ENCODE measurements at regions not wholly inside any gene's neighbourhood (a gene's known extent, or its start where the extent isn't known, plus 50 kb on each side); places are given as distances from the start of the nearest gene placed in this dataset.

DNA sequence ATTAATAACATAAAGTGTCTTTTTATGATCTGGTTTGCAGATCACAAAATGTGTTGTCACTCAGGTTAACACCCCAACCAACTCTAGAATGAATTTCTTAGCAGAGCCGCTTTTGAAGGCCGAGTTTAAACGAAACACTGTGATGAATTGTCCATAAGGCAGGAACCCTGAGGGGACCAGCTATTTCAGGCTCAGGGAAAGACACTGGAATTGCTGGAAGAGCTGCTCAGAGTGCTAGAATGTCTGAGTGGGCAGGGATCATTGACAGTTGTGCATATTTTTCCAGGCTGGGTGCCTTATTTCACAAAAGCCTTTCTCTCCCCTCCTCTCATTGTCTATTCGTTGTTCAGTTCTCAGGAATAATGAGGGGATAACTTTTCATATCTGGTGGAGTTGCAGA is 68.7 kb upstream of the PRKG1 start:
- Histone ChIP-seq H3K27ac (peak overlapping the region in 4 of 12 donors; percentile 17 to 55 (median 44)), H3K4me3 (no peak overlapping the region), H3K4me1 (peaks cover 0 to 38% (median 0%) of the 10 kb centered on the region in 12 donors), H3K36me3 (no peaks in the 10 kb centered on the region), H3K9me3 (no peaks in the 10 kb centered on the region), H3K27me3 (no peaks in the 10 kb centered on the region)
- 61 to 71% (median 69%) methylated on average over 4 of the region's 4 CpGs for WGBS, 4 donors
- DNase-seq (no peak), ATAC-seq (no peak)
- TF ChIP-seq, protein P1, sequence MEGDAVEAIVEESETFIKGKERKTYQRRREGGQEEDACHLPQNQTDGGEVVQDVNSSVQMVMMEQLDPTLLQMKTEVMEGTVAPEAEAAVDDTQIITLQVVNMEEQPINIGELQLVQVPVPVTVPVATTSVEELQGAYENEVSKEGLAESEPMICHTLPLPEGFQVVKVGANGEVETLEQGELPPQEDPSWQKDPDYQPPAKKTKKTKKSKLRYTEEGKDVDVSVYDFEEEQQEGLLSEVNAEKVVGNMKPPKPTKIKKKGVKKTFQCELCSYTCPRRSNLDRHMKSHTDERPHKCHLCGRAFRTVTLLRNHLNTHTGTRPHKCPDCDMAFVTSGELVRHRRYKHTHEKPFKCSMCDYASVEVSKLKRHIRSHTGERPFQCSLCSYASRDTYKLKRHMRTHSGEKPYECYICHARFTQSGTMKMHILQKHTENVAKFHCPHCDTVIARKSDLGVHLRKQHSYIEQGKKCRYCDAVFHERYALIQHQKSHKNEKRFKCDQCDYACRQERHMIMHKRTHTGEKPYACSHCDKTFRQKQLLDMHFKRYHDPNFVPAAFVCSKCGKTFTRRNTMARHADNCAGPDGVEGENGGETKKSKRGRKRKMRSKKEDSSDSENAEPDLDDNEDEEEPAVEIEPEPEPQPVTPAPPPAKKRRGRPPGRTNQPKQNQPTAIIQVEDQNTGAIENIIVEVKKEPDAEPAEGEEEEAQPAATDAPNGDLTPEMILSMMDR (IDR thresholded peaks at IDR 0.05): no peak
- no peak for TF ChIP-seq POLR2A (IDR thresholded peaks at IDR 0.05)
- intact Hi-C loops (cut with DNase I): loop anchor here in 5 of 10 donors (10.0 kb wide), 3 partner anchors 949 to 1209 kb away; no protein-coding TSS in a partner anchor

DNA sequence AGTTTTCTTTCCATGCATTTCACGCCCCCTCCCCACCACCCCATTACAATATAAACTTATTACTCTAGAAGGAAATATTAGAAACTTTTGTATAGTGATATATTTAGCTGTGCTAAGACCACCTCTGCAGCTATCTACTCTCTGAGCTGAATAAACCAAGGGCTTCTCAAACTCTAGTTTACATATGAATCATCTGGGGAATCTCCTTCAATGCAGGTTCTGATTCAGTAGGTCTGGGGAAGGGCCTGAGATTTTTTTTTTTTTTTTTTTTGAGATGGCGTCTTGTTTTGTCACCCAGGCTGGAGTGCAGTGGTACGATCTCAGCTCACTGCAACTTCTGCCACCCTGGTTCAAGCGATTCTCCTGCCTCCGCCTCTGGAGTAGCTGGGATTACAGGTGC is 67.6 kb upstream of the PRKG1 start:
- H3K4me1 ChIP-seq: peaks cover 0 to 33% (median 0%) of the 10 kb centered on the region in 12 donors
- no peak for TF ChIP-seq POLR2A (IDR thresholded peaks at IDR 0.05)
- TF ChIP-seq, protein P1 (IDR thresholded peaks at IDR 0.05): no peak
- no peak for ATAC-seq
- no peak overlapping the region for H3K27ac ChIP-seq
- no peaks in the 10 kb centered on the region for H3K27me3 ChIP-seq
- intact Hi-C loops (cut with DNase I): loop anchor here in 5 of 10 donors (10.0 kb wide), 3 partner anchors 948 to 1208 kb away; no protein-coding TSS in a partner anchor
- H3K4me3 ChIP-seq: no peak overlapping the region
- 86 to 93% (median 88%) methylated on average over 5 of the region's 5 CpGs for WGBS, 4 donors
- H3K9me3 ChIP-seq: no peaks in the 10 kb centered on the region
- DNase-seq: no peak
- H3K36me3 ChIP-seq: no peaks in the 10 kb centered on the region

DNA sequence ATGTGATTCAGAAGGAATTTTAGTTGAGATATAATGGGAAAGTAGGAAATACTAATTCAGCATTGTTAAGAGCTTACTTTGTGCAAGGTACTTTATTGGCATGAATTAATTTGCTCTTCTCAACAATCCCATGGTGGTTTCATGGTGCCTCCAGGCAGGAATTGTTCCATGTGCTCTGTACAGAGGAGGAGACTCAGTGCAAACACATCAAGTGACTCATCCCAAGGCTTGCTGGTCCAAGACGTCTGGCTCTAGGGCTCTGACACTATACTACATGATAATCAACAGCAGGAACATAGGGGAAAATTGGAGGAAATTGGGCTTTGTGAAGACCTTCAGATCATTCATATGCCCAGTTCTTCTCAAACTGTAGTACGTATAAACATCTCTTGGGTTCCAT is 66.5 kb upstream of the PRKG1 start:
- ATAC-seq (peak in 2 of 4 donors; percentile 44 to 71), DNase-seq (no peak)
- Histone ChIP-seq H3K4me3 (no peak overlapping the region), H3K27ac (no peak overlapping the region), H3K36me3 (no peaks in the 10 kb centered on the region), H3K4me1 (peaks cover 0 to 22% (median 0%) of the 10 kb centered on the region in 12 donors), H3K9me3 (no peaks in the 10 kb centered on the region), H3K27me3 (no peaks in the 10 kb centered on the region)
- intact Hi-C loops (cut with DNase I): loop anchor here in 5 of 10 donors (10.0 kb wide), 3 partner anchors 947 to 1207 kb away; no protein-coding TSS in a partner anchor
- no peak for TF ChIP-seq POLR2A (IDR thresholded peaks at IDR 0.05)
- TF ChIP-seq, protein P1 (IDR thresholded peaks at IDR 0.05): no peak
- WGBS, 4 donors: 67 to 79% (median 71%) methylated on average over 2 of the region's 2 CpGs

DNA sequence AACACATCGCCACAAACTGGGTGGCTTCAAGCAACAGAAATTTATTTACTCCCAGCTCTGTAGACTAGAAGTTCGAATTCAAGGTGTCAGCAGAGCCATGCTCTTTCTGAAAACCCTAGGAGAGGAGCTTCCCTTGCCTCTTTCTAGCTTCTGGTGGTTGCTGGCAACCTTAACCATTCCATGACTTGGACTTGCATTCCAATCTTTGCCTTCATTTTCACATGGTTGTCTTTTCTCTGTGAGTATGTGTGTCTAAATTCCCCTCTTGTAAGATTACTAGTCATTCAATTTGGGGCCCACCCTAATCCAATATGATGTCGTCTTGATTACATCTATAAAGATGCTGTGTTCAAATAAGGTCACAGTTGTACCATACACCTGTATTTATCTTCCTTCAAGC is 65.9 kb upstream of the PRKG1 start:
- Histone ChIP-seq H3K4me1 (peaks cover 0 to 18% (median 0%) of the 10 kb centered on the region in 12 donors), H3K27ac (no peak overlapping the region), H3K36me3 (no peaks in the 10 kb centered on the region), H3K9me3 (no peaks in the 10 kb centered on the region), H3K4me3 (no peak overlapping the region), H3K27me3 (no peaks in the 10 kb centered on the region)
- intact Hi-C loops (cut with DNase I): loop anchor here in 5 of 10 donors (10.0 kb wide), 3 partner anchors 946 to 1206 kb away; no protein-coding TSS in a partner anchor
- no peak for TF ChIP-seq POLR2A (IDR thresholded peaks at IDR 0.05)
- TF ChIP-seq, protein P1 (IDR thresholded peaks at IDR 0.05): no peak
- ATAC-seq: no peak
- WGBS, 4 donors: 79 to 85% (median 85%) methylated on average over 3 of the region's 3 CpGs
- no peak for DNase-seq
